ENCODE measurements at regions not wholly inside any gene's neighbourhood (a gene's known extent, or its start where the extent isn't known, plus 50 kb on each side); places are given as distances from the start of the nearest gene placed in this dataset.

DNA sequence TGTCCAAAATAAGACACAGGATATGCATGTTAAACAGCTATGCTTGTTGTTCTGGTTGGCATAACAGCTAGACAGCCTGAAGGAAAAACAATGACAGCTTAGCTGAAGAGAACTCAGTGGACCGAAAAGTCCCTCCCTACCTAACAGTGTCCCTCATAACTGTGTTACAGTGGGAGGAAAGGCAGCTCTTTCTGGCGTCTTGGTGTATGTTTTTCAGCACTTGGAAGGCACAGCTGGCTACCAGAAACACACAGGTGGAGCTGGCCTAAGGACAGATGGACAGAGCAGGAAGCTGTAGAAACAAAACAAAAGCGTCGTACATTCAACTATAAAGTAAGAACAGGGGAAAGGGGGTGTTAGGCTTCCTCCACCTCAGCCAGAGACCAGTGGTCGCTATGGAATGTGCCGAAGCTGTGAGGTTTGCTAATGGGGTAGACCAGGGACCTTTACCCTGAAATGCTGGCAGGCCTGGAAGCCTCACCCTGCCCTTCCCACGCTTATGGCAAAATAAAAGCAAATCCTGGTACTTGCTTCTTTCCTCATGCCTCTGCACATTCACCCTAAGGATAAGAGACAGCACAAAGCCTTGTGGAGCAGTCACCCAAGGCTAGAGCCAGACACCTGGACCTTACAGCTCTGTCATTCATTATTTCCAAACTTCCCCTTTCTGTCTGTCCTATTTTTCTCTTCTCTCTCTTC is 103.5 kb upstream of the TRIB2 start:
- no peak for TF ChIP-seq POLR2A (IDR thresholded peaks at IDR 0.05)
- TF ChIP-seq, protein P1, sequence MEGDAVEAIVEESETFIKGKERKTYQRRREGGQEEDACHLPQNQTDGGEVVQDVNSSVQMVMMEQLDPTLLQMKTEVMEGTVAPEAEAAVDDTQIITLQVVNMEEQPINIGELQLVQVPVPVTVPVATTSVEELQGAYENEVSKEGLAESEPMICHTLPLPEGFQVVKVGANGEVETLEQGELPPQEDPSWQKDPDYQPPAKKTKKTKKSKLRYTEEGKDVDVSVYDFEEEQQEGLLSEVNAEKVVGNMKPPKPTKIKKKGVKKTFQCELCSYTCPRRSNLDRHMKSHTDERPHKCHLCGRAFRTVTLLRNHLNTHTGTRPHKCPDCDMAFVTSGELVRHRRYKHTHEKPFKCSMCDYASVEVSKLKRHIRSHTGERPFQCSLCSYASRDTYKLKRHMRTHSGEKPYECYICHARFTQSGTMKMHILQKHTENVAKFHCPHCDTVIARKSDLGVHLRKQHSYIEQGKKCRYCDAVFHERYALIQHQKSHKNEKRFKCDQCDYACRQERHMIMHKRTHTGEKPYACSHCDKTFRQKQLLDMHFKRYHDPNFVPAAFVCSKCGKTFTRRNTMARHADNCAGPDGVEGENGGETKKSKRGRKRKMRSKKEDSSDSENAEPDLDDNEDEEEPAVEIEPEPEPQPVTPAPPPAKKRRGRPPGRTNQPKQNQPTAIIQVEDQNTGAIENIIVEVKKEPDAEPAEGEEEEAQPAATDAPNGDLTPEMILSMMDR (IDR thresholded peaks at IDR 0.05): no peak
